HEK293 (cell line): ENCODE measurements at regions not wholly inside any gene's neighbourhood (a gene's known extent, or its start where the extent isn't known, plus 50 kb on each side); places are given as distances from the start of the nearest gene placed in this dataset.

Source experiments
- CTCF ChIA-PET: fragments of 350-600 bp; formaldehyde crosslinking; extraction: SDS; loops from one replicate; lab custom pipeline; 2021; ENCODE audit warnings: antibody characterized with exemption; lab: Yijun Ruan, JAX
- POLR2A ChIA-PET: fragments of 300-600 bp; formaldehyde crosslinking; extraction: SDS; loops from one replicate; lab custom pipeline; 2020; ENCODE audit warnings: antibody characterized with exemption, inconsistent platforms; lab: Yijun Ruan, JAX
- H3K27ac ChIP-seq: fragments of 200-500 bp; sonication (Bioruptor generic); 2 replicates; pipeline ENCODE4 v1.5.1; 2014; ENCODE audit warnings: low read depth, low read length, control low read depth, inconsistent platforms; ENCODE audit errors: extremely low read depth
- H3K36me3 ChIP-seq, 2 experiments: fragments of 200-500 bp in 1 of 2; sonication (Bioruptor generic) in 1 of 2; 1 replicate in 1 of 2; 2 replicates in 1 of 2; pipeline ENCODE4 v1.5.1; 2014 to 2017; ENCODE audit warnings: inconsistent platforms in 2 of 2, low read length in 2 of 2; ENCODE audit not compliant: control insufficient read depth in 2 of 2, insufficient read depth in 1 of 2
- H3K4me1 ChIP-seq: fragments of 200-500 bp; sonication (Bioruptor generic); 2 replicates; pipeline ENCODE4 v1.5.1; 2014; ENCODE audit warnings: mild to moderate bottlenecking, low read length, inconsistent platforms; ENCODE audit not compliant: control insufficient read depth, insufficient read depth
- H3K4me3 ChIP-seq: 2 replicates; pipeline ENCODE4 v1.5.1; 2011; ENCODE audit warnings: low read depth, mild to moderate bottlenecking, control low read depth, low read length, moderate library complexity
- H3K9me3 ChIP-seq: fragments of 200-500 bp; sonication (Bioruptor generic); 2 replicates; pipeline ENCODE4 v1.5.1; 2014; ENCODE audit warnings: low read depth, low read length, inconsistent platforms; ENCODE audit not compliant: control insufficient read depth, insufficient read depth
- BCL11A ChIP-seq: fragments of 450-650 bp; formaldehyde crosslinking; IDR thresholded peaks from 2 replicates; pipeline ENCODE4 v1.5.1; 2016; ENCODE audit warnings: low read depth, missing biosample characterization, missing genetic modification characterization
- GLIS2 ChIP-seq: fragments of 450-650 bp; formaldehyde crosslinking; IDR thresholded peaks from 2 replicates; pipeline ENCODE4 v1.5.1; 2016; ENCODE audit warnings: missing biosample characterization, missing genetic modification characterization
- YY2 ChIP-seq: fragments of 450-650 bp; formaldehyde crosslinking; IDR thresholded peaks from 2 replicates; pipeline ENCODE4 v1.5.1; 2016; ENCODE audit warnings: missing biosample characterization, missing genetic modification characterization
- ZBTB1 ChIP-seq: fragments of 450-650 bp; formaldehyde crosslinking; IDR thresholded peaks from 2 replicates; pipeline ENCODE4 v1.5.1; 2016; ENCODE audit warnings: missing biosample characterization, missing genetic modification characterization
- ZFP41 ChIP-seq: fragments of 450-650 bp; formaldehyde crosslinking; IDR thresholded peaks from 2 replicates; pipeline ENCODE4 v1.5.1; 2016; ENCODE audit warnings: missing biosample characterization, missing genetic modification characterization, borderline replicate concordance
- ZNF10 ChIP-seq: fragments of 450-650 bp; formaldehyde crosslinking; IDR thresholded peaks from 2 replicates; pipeline ENCODE4 v1.5.1; 2017; ENCODE audit warnings: missing biosample characterization, missing genetic modification characterization
- ZNF114 ChIP-seq: fragments of 450-650 bp; formaldehyde crosslinking; IDR thresholded peaks from 2 replicates; pipeline ENCODE4 v1.5.0; 2017; ENCODE audit warnings: missing biosample characterization, missing genetic modification characterization
- ZNF16 ChIP-seq: fragments of 450-650 bp; formaldehyde crosslinking; IDR thresholded peaks from 2 replicates; pipeline ENCODE4 v1.5.1; 2016; ENCODE audit warnings: low read depth, missing biosample characterization, missing genetic modification characterization
- ZNF274 ChIP-seq, 2 experiments: fragments of 200-500 bp in 1 of 2; fragments of 450-650 bp in 1 of 2; sonication (Bioruptor generic) in 1 of 2; formaldehyde crosslinking in 1 of 2; IDR thresholded peaks; 2 replicates each; pipeline versions ENCODE4 v1.5.1 to v1.6.1; 2014 to 2016; ENCODE audit warnings: borderline replicate concordance in 1 of 2, inconsistent platforms in 1 of 2, low read length in 1 of 2, missing biosample characterization in 1 of 2, missing genetic modification characterization in 1 of 2
- ZNF335 ChIP-seq: fragments of 450-650 bp; formaldehyde crosslinking; conservative IDR thresholded peaks from 2 replicates; pipeline ENCODE4 v1.5.1; 2016; ENCODE audit warnings: missing biosample characterization, missing genetic modification characterization
- ZNF366 ChIP-seq: fragments of 450-650 bp; formaldehyde crosslinking; conservative IDR thresholded peaks from 2 replicates; pipeline ENCODE4 v1.5.1; 2016; ENCODE audit warnings: missing biosample characterization, missing genetic modification characterization
- ZNF426 ChIP-seq: fragments of 450-650 bp; formaldehyde crosslinking; IDR thresholded peaks from 2 replicates; pipeline ENCODE4 v1.5.1; 2017; ENCODE audit warnings: missing biosample characterization, missing genetic modification characterization, mild to moderate bottlenecking, inconsistent platforms, moderate library complexity
- ZNF555 ChIP-seq: fragments of 450-650 bp; formaldehyde crosslinking; conservative IDR thresholded peaks from 2 replicates; pipeline ENCODE4 v1.5.1; 2017; ENCODE audit warnings: missing biosample characterization, mild to moderate bottlenecking, missing genetic modification characterization, inconsistent platforms
- ZNF558 ChIP-seq: fragments of 450-650 bp; formaldehyde crosslinking; IDR thresholded peaks from 2 replicates; pipeline ENCODE4 v1.5.1; 2016; ENCODE audit warnings: missing biosample characterization, missing genetic modification characterization
- ZNF561 ChIP-seq: fragments of 450-650 bp; IDR thresholded peaks from 2 replicates; pipeline ENCODE4 v1.5.1; 2018; ENCODE audit warnings: missing biosample characterization, missing genetic modification characterization, borderline replicate concordance
- ZNF658 ChIP-seq: fragments of 450-650 bp; formaldehyde crosslinking; IDR thresholded peaks from 2 replicates; pipeline ENCODE4; 2016; ENCODE audit warnings: missing biosample characterization, missing genetic modification characterization
- ZNF660 ChIP-seq: fragments of 450-650 bp; IDR thresholded peaks from 2 replicates; pipeline ENCODE4 v1.5.1; 2018; ENCODE audit warnings: missing biosample characterization, mild to moderate bottlenecking, missing genetic modification characterization
- ZNF747 ChIP-seq: fragments of 450-650 bp; formaldehyde crosslinking; IDR thresholded peaks from 2 replicates; pipeline ENCODE4 v1.5.1; 2016; ENCODE audit warnings: missing biosample characterization, missing genetic modification characterization
- ZNF777 ChIP-seq: fragments of 450-650 bp; formaldehyde crosslinking; IDR thresholded peaks from 2 replicates; pipeline ENCODE4 v1.5.1; 2017; ENCODE audit warnings: missing biosample characterization, missing genetic modification characterization, borderline replicate concordance
- TF ChIP-seq, protein P1 (sequence below): fragments of 450-650 bp; formaldehyde crosslinking; IDR thresholded peaks from 2 replicates; pipeline ENCODE4 v1.5.1; 2016; ENCODE audit warnings: missing biosample characterization, missing genetic modification characterization, borderline replicate concordance

DNA sequence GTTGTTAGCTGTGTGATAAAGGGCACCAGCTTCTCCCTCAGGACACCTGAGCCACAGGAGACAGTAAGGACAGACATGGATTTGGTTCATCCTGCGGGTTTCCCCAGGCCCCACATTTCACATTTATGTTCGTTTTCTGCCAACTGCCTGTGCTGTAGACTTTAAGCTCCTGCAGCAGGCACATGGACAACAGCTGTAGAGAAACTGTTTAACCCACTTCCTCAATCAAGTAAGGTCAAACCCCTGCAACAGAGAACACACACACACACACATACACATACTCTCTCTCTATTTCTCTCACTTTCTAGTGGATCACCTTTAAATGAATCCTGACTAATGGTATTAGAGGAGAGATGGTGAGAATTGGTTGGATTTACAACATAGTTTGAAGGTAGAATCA is 90.7 kb downstream of the C11orf87 start:
- no peaks in the 10 kb centered on the region for H3K36me3 ChIP-seq
- H3K27ac ChIP-seq, result no peak overlapping the region
- H3K4me1 ChIP-seq, result no peaks in the 10 kb centered on the region
- CTCF ChIA-PET, result no interaction called here
- TF ChIP-seq BCL11A (tag by site-specific recombination) (no peak), ZNF366 (no peak), ZNF10 (tag by site-specific recombination) (no peak), ZNF747 (tag by site-specific recombination) (no peak), ZNF114 (tag by site-specific recombination) (no peak), ZNF555 (tag by site-specific recombination) (no peak), ZNF16 (tag by site-specific recombination) (no peak)
- TF ChIP-seq, protein P1, sequence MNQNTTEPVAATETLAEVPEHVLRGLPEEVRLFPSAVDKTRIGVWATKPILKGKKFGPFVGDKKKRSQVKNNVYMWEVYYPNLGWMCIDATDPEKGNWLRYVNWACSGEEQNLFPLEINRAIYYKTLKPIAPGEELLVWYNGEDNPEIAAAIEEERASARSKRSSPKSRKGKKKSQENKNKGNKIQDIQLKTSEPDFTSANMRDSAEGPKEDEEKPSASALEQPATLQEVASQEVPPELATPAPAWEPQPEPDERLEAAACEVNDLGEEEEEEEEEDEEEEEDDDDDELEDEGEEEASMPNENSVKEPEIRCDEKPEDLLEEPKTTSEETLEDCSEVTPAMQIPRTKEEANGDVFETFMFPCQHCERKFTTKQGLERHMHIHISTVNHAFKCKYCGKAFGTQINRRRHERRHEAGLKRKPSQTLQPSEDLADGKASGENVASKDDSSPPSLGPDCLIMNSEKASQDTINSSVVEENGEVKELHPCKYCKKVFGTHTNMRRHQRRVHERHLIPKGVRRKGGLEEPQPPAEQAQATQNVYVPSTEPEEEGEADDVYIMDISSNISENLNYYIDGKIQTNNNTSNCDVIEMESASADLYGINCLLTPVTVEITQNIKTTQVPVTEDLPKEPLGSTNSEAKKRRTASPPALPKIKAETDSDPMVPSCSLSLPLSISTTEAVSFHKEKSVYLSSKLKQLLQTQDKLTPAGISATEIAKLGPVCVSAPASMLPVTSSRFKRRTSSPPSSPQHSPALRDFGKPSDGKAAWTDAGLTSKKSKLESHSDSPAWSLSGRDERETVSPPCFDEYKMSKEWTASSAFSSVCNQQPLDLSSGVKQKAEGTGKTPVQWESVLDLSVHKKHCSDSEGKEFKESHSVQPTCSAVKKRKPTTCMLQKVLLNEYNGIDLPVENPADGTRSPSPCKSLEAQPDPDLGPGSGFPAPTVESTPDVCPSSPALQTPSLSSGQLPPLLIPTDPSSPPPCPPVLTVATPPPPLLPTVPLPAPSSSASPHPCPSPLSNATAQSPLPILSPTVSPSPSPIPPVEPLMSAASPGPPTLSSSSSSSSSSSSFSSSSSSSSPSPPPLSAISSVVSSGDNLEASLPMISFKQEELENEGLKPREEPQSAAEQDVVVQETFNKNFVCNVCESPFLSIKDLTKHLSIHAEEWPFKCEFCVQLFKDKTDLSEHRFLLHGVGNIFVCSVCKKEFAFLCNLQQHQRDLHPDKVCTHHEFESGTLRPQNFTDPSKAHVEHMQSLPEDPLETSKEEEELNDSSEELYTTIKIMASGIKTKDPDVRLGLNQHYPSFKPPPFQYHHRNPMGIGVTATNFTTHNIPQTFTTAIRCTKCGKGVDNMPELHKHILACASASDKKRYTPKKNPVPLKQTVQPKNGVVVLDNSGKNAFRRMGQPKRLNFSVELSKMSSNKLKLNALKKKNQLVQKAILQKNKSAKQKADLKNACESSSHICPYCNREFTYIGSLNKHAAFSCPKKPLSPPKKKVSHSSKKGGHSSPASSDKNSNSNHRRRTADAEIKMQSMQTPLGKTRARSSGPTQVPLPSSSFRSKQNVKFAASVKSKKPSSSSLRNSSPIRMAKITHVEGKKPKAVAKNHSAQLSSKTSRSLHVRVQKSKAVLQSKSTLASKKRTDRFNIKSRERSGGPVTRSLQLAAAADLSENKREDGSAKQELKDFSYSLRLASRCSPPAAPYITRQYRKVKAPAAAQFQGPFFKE, result no peak
- no peak overlapping the region for H3K4me3 ChIP-seq
- POLR2A ChIA-PET, result no interaction called here
- H3K9me3 ChIP-seq, result no peaks in the 10 kb centered on the region

DNA sequence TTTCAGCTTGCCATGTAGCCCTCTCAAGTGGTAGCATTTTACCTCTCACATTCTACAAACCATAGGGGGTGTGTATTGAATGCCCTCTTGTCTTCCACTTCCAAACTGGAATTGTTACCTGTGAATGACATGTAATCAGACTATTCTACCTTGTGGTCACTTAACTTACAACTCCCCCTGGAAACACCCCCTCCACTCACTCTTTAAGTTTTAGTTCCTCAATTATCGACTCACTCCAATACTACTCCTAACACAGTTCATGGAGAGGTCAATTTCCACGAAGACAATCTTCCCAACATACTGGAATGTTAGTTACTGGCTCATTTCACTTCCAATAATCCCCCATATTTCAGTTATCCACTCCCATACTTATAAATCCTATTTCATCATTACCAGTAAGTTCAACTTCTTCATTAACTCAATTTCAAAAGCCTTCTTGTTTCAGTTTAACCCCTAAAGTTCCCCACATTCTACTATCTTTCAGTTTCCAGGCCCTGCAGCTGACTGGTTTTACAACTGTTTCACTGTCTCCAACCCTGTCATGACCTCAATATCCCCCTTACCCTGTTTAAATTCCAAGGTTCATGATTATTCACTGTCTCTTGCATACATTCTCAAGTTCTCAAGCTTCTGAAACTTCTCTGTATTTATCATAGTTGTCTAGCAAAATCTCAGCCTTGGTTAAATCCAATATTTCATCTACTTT is 92.5 kb downstream of the C11orf87 start:
- H3K4me3 ChIP-seq, result no peak overlapping the region
- H3K36me3 ChIP-seq, result no peaks in the 10 kb centered on the region
- no peak overlapping the region for H3K27ac ChIP-seq
- no peaks in the 10 kb centered on the region for H3K4me1 ChIP-seq
- CTCF ChIA-PET, result no interaction called here
- no peaks in the 10 kb centered on the region for H3K9me3 ChIP-seq
- POLR2A ChIA-PET, result no interaction called here
- no peak for TF ChIP-seq ZNF274 (IDR thresholded peaks at IDR 0.05; ENCODE audit: low read length)
- no peak for TF ChIP-seq ZNF274 (tag by site-specific recombination; IDR thresholded peaks at IDR 0.05; ENCODE audit: borderline replicate concordance)
- no peak for TF ChIP-seq ZFP41 (tag by site-specific recombination)
- no peak for TF ChIP-seq ZNF335 (tag by site-specific recombination)
- no peak for TF ChIP-seq YY2 (tag by site-specific recombination)

DNA sequence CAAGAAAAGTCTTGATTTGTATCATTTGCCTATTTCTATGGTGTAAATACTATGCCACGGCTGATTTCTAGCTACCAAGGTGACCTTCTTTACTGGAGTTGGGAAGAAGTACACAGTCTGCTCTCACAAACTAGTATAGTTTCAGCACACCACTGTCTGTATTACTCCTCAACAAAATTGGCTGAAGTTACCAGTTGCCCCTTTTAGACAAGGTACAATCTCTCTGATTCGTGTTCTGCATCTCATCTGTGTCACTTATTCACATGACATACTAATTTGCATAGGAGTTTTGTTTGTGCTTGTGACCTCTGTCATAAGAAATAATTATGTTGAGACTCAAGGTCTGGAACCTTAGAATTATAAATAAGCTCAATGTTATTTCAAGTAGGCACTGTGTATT is 97.3 kb downstream of the C11orf87 start:
- Histone ChIP-seq H3K27ac (no peak overlapping the region), H3K4me1 (no peaks in the 10 kb centered on the region), H3K9me3 (no peaks in the 10 kb centered on the region), H3K4me3 (no peak overlapping the region), H3K36me3 (no peaks in the 10 kb centered on the region)
- CTCF ChIA-PET, result no interaction called here
- POLR2A ChIA-PET, result no interaction called here
- no peak for TF ChIP-seq ZNF777 (tag by site-specific recombination)
- no peak for TF ChIP-seq ZNF558 (tag by site-specific recombination)
- no peak for TF ChIP-seq GLIS2 (tag by site-specific recombination)
- TF ChIP-seq ZNF561 (tag by site-specific recombination), result no peak
- no peak for TF ChIP-seq ZNF660 (tag by site-specific recombination)
- TF ChIP-seq ZBTB1, result no peak
- TF ChIP-seq ZNF658, result no peak
- TF ChIP-seq ZNF426 (tag by site-specific recombination), result no peak
- TF ChIP-seq, all 188 proteins: peak for 0
